ENCODE measurements at regions not wholly inside any gene's neighbourhood (a gene's known extent, or its start where the extent isn't known, plus 50 kb on each side); places are given as distances from the start of the nearest gene placed in this dataset.

DNA sequence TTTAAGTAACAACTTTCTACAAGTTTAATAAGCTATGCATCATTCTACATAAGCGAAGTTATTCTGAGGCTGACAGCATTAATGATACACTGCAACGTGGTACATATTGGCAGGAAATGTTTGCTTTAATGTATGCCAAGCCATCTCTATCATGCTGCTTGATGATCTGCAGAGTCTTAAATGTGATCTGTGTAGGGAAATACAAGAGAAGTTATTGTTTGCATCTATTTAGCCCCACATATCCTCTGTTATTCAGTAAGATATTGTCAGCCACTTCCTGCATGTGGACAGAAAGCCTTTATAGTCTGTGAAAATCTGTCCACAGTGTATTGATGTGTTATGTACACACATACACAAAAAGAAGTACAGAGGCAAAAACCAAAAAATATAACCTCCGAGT lies 193.1 kb upstream of the FREM1 start:
- Histone ChIP-seq H3K27me3 (ENCODE audit: insufficient read depth) (no peaks in the 10 kb centered on the region), H3K4me2 (no peak overlapping the region), H3K36me3 (ENCODE audit: insufficient read depth) (no peaks in the 10 kb centered on the region), H3K4me1 (ENCODE audit: insufficient read depth) (no peaks in the 10 kb centered on the region), H3F3A (replicated peaks; ENCODE audit: low read depth) (no peaks in the 10 kb centered on the region), H3K79me2 (replicated peaks; ENCODE audit: insufficient read depth) (no peaks in the 10 kb centered on the region), H4K20me1 (replicated peaks; ENCODE audit: insufficient read depth) (no peaks in the 10 kb centered on the region), H3K9me2 (ENCODE audit: insufficient read depth) (no peaks in the 10 kb centered on the region), H3K4me3 (no peak overlapping the region), H3K27ac (ENCODE audit: low read depth) (no peak overlapping the region), H2AFZ (no peak overlapping the region)
- TF ChIP-seq JUNB (IDR thresholded peaks at IDR 0.05; ENCODE audit: unreplicated experiment) (no peak), ZNF462 (CRISPR knock-in tag; IDR thresholded peaks at IDR 0.05) (no peak), CREB1 (CRISPR knock-in tag; IDR thresholded peaks at IDR 0.05; ENCODE audit: low read depth) (no peak), NANOG (IDR thresholded peaks at IDR 0.05; ENCODE audit: borderline replicate concordance) (no peak), ZNF114 (CRISPR knock-in tag; IDR thresholded peaks at IDR 0.05) (no peak), ZNF331 (CRISPR knock-in tag; IDR thresholded peaks at IDR 0.05; ENCODE audit: low read depth) (no peak), STAT1 (IDR thresholded peaks at IDR 0.05; ENCODE audit: unreplicated experiment) (no peak), EZH2 (IDR thresholded peaks at IDR 0.05; ENCODE audit: low read depth, unreplicated experiment) (no peak), POLR2AphosphoS5 (IDR thresholded peaks at IDR 0.05; ENCODE audit: low read depth) (no peak), ETS1 (IDR thresholded peaks at IDR 0.05) (no peak), EZH2phosphoT487 (IDR thresholded peaks at IDR 0.05; ENCODE audit: unreplicated experiment) (no peak)
- TF ChIP-seq, protein P1, sequence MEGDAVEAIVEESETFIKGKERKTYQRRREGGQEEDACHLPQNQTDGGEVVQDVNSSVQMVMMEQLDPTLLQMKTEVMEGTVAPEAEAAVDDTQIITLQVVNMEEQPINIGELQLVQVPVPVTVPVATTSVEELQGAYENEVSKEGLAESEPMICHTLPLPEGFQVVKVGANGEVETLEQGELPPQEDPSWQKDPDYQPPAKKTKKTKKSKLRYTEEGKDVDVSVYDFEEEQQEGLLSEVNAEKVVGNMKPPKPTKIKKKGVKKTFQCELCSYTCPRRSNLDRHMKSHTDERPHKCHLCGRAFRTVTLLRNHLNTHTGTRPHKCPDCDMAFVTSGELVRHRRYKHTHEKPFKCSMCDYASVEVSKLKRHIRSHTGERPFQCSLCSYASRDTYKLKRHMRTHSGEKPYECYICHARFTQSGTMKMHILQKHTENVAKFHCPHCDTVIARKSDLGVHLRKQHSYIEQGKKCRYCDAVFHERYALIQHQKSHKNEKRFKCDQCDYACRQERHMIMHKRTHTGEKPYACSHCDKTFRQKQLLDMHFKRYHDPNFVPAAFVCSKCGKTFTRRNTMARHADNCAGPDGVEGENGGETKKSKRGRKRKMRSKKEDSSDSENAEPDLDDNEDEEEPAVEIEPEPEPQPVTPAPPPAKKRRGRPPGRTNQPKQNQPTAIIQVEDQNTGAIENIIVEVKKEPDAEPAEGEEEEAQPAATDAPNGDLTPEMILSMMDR (conservative IDR thresholded peaks at IDR 0.05; ENCODE audit: low read depth in 2 of 2): no peak
- TF ChIP-seq, protein P2, sequence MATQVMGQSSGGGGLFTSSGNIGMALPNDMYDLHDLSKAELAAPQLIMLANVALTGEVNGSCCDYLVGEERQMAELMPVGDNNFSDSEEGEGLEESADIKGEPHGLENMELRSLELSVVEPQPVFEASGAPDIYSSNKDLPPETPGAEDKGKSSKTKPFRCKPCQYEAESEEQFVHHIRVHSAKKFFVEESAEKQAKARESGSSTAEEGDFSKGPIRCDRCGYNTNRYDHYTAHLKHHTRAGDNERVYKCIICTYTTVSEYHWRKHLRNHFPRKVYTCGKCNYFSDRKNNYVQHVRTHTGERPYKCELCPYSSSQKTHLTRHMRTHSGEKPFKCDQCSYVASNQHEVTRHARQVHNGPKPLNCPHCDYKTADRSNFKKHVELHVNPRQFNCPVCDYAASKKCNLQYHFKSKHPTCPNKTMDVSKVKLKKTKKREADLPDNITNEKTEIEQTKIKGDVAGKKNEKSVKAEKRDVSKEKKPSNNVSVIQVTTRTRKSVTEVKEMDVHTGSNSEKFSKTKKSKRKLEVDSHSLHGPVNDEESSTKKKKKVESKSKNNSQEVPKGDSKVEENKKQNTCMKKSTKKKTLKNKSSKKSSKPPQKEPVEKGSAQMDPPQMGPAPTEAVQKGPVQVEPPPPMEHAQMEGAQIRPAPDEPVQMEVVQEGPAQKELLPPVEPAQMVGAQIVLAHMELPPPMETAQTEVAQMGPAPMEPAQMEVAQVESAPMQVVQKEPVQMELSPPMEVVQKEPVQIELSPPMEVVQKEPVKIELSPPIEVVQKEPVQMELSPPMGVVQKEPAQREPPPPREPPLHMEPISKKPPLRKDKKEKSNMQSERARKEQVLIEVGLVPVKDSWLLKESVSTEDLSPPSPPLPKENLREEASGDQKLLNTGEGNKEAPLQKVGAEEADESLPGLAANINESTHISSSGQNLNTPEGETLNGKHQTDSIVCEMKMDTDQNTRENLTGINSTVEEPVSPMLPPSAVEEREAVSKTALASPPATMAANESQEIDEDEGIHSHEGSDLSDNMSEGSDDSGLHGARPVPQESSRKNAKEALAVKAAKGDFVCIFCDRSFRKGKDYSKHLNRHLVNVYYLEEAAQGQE (IDR thresholded peaks at IDR 0.05; ENCODE audit: unreplicated experiment): no peak
- ATAC-seq: no peak
- peaks cover 2% of the 10 kb centered on the region; the same call in 1 of the 3 replicates for H3K4me1 Mint-ChIP-seq
- peaks cover 7% of the 10 kb centered on the region; the same call in 2 of the 3 replicates for H3K9me3 Mint-ChIP-seq
- DNase-seq (ENCODE audit: low spot score): no peak
- H3K36me3 Mint-ChIP-seq (ENCODE audit: low read depth): 0 out of 3 replicates have a peak, but pooled peaks cover 6% of the 10 kb centered on the region
- H3K27ac Mint-ChIP-seq: no peak overlapping the region
- H3K4me3 Mint-ChIP-seq: no peak overlapping the region
- no peaks in the 10 kb centered on the region for H3K27me3 Mint-ChIP-seq (ENCODE audit: insufficient read depth, low read depth, poor library complexity)

Measured in GM23338 (cell line).